Liver (tissue), 8 donors: ENCODE measurements at regions not wholly inside any gene's neighbourhood (a gene's known extent, or its start where the extent isn't known, plus 50 kb on each side); places are given as distances from the start of the nearest gene placed in this dataset.

Experiments
- DNase-seq: peaks from one replicate; pipeline ENCODE4 v3.0.0-alpha.2; 2017; ENCODE audit warnings: low spot score
- H3K27ac ChIP-seq, 2 donors: one replicate each; pipeline ENCODE4 v1.7.0; 2013; ENCODE audit warnings: inconsistent platforms in 2 of 2, low read length in 2 of 2, control low read depth in 1 of 2, low read depth in 1 of 2, mild to moderate bottlenecking in 1 of 2
- H3K27me3 ChIP-seq, 4 donors: one replicate each; pipeline versions ENCODE4 v1.6.1 to v1.7.0; 2013; ENCODE audit warnings: low read length in 3 of 4, inconsistent platforms in 1 of 4, mild to moderate bottlenecking in 1 of 4, moderate library complexity in 1 of 4; ENCODE audit not compliant: control insufficient read depth in 4 of 4, insufficient read depth in 4 of 4
- H3K36me3 ChIP-seq, 4 donors: one replicate each; pipeline versions ENCODE4 v1.6.1 to v1.7.0; 2013; ENCODE audit warnings: low read length in 3 of 4, mild to moderate bottlenecking in 3 of 4, low read depth in 1 of 4, moderate library complexity in 1 of 4; ENCODE audit not compliant: control insufficient read depth in 4 of 4, insufficient read depth in 3 of 4
- H3K4me1 ChIP-seq, 4 donors: one replicate each; pipeline versions ENCODE4 v1.6.1 to v1.7.0; 2013; ENCODE audit warnings: low read length in 3 of 4, mild to moderate bottlenecking in 3 of 4, moderate library complexity in 1 of 4; ENCODE audit not compliant: control insufficient read depth in 4 of 4, insufficient read depth in 4 of 4
- H3K4me3 ChIP-seq, 3 donors: one replicate each; pipeline versions ENCODE4 v1.6.1 to v1.7.0; 2013; ENCODE audit warnings: low read length in 3 of 3, control low read depth in 1 of 3, low read depth in 1 of 3, mild to moderate bottlenecking in 1 of 3
- H3K9ac ChIP-seq, 2 donors: one replicate each; pipeline ENCODE4 v1.7.0; 2013; ENCODE audit warnings: low read length in 2 of 2, mild to moderate bottlenecking in 2 of 2, moderate library complexity in 2 of 2, control low read depth in 1 of 2, low read depth in 1 of 2
- H3K9me3 ChIP-seq, 4 donors: one replicate each; pipeline versions ENCODE4 v1.6.1 to v1.7.0; 2013; ENCODE audit warnings: low read length in 3 of 4; ENCODE audit not compliant: control insufficient read depth in 4 of 4
- EGR1 ChIP-seq, 2 donors: IDR thresholded peaks; 2 replicates each; pipeline ENCODE4 v1.6.1; 2016 to 2018; ENCODE audit warnings: antibody characterized with exemption in 2 of 2, low read depth in 2 of 2
- FOXA1 ChIP-seq: IDR thresholded peaks from 2 replicates; pipeline ENCODE4 v1.6.1; 2016; ENCODE audit warnings: antibody characterized with exemption
- FOXA2 ChIP-seq: IDR thresholded peaks from 2 replicates; pipeline ENCODE4 v1.6.1; 2016; ENCODE audit warnings: antibody characterized with exemption
- GABPA ChIP-seq, 2 donors: IDR thresholded peaks in 1 of 2; conservative IDR thresholded peaks in 1 of 2; 2 replicates each; pipeline ENCODE4 v1.6.1; 2016; ENCODE audit warnings: antibody characterized with exemption in 2 of 2, mild to moderate bottlenecking in 1 of 2, moderate library complexity in 1 of 2
- HNF4G ChIP-seq: IDR thresholded peaks from 2 replicates; pipeline ENCODE4 v1.6.1; 2016; ENCODE audit warnings: antibody characterized with exemption
- JUND ChIP-seq, 2 donors: IDR thresholded peaks; 2 replicates each; pipeline ENCODE4 v1.6.1; 2016; ENCODE audit warnings: antibody characterized with exemption in 2 of 2
- SP1 ChIP-seq: IDR thresholded peaks from 2 replicates; pipeline ENCODE4 v1.6.1; 2018; ENCODE audit warnings: antibody characterized with exemption, mild to moderate bottlenecking
- WGBS: extraction: QIAGEN DNeasy Blood & Tissue Kit; methylation state at CpG from one replicate; pipeline ENCODE4 v1.1.7; 2013; 5-methylcytosine and 5-hydroxymethylcytosine counted together
- TF ChIP-seq, protein P1 (sequence below): fragments of 150-350 bp; IDR thresholded peaks from 2 replicates; pipeline ENCODE4 v1.5.1; 2017; ENCODE audit warnings: improper control_type of control experiment, low read depth, low read length; ENCODE audit not compliant: missing input control
- TF ChIP-seq, protein P2 (sequence below): IDR thresholded peaks from 2 replicates; pipeline ENCODE4 v1.6.1; 2016; ENCODE audit warnings: antibody characterized with exemption
- TF ChIP-seq, protein P3 (sequence below): IDR thresholded peaks from 2 replicates; pipeline ENCODE4 v1.6.1; 2016; ENCODE audit warnings: antibody characterized with exemption
- TF ChIP-seq, protein P4 (sequence below): IDR thresholded peaks from 2 replicates; pipeline ENCODE4 v1.6.1; 2016; ENCODE audit warnings: antibody characterized with exemption
- donor health status: healthy.
- donor health status: healthy.
- donor health status: healthy.
- donor health status: healthy.
- donor health status: healthy.

DNA sequence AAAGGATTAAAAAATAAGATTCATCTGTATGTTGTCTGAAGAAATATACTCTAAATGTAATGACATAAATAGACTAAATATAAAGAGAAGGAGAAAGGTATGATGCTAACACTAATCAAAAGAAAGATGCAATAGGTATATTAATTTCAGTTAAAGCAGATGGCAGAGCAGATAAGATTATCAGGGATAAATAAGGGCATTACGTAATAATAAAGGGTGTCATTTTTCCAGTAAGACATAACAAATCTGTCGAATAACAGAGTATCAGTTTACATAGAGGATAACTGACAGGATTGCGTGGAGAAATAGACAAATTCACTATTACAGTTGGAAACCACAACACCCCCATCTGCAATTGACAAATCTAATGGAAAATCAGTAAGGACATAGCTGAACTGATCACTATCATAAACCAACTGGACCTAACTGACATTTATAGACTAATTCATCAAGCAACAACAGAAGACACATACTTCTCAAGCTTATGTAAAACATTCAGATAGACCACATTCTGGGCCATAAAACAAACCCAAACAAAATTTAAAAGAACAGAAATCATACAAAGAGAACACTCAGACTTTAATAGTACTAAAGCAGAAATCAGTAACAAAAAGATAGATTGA is 384.1 kb upstream of the COBL start (continued):
- TF ChIP-seq, protein P1, sequence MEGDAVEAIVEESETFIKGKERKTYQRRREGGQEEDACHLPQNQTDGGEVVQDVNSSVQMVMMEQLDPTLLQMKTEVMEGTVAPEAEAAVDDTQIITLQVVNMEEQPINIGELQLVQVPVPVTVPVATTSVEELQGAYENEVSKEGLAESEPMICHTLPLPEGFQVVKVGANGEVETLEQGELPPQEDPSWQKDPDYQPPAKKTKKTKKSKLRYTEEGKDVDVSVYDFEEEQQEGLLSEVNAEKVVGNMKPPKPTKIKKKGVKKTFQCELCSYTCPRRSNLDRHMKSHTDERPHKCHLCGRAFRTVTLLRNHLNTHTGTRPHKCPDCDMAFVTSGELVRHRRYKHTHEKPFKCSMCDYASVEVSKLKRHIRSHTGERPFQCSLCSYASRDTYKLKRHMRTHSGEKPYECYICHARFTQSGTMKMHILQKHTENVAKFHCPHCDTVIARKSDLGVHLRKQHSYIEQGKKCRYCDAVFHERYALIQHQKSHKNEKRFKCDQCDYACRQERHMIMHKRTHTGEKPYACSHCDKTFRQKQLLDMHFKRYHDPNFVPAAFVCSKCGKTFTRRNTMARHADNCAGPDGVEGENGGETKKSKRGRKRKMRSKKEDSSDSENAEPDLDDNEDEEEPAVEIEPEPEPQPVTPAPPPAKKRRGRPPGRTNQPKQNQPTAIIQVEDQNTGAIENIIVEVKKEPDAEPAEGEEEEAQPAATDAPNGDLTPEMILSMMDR: no peak

DNA sequence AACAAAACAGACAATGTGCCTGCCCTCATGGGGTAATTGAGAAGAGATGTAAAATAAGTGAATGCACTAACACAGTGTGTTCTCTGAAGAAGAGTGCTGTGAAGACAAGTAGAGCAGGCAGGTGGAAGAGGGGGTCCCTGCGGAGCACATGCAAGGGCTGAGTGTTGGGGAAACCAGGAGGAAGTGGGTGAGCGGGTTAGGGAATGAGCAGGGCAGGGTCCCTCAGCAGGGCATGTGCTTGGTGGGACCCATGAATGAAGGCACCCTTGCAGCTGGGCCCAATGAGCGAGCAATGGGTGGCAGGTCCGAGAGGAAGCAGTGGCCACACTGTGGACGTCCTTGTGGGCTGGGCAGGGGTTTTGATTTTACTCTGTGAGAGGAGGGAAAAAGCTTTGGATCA is 376.6 kb upstream of the COBL start:
- H3K4me3 ChIP-seq: no peak overlapping the region
- DNase-seq: no peak
- TF ChIP-seq, protein P2, sequence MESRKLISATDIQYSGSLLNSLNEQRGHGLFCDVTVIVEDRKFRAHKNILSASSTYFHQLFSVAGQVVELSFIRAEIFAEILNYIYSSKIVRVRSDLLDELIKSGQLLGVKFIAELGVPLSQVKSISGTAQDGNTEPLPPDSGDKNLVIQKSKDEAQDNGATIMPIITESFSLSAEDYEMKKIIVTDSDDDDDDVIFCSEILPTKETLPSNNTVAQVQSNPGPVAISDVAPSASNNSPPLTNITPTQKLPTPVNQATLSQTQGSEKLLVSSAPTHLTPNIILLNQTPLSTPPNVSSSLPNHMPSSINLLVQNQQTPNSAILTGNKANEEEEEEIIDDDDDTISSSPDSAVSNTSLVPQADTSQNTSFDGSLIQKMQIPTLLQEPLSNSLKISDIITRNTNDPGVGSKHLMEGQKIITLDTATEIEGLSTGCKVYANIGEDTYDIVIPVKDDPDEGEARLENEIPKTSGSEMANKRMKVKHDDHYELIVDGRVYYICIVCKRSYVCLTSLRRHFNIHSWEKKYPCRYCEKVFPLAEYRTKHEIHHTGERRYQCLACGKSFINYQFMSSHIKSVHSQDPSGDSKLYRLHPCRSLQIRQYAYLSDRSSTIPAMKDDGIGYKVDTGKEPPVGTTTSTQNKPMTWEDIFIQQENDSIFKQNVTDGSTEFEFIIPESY: no peak
- TF ChIP-seq, protein P1: no peak
- no peak for TF ChIP-seq EGR1 (IDR thresholded peaks at IDR 0.05; ENCODE audit: low read depth in 2 of 2)
- TF ChIP-seq FOXA2: no peak
- TF ChIP-seq FOXA1: no peak
- no peak for TF ChIP-seq GABPA (IDR thresholded peaks at IDR 0.05 in 1 of 2, conservative IDR thresholded peaks at IDR 0.05 in 1 of 2)
- TF ChIP-seq HNF4G: no peak
- TF ChIP-seq, protein P3, sequence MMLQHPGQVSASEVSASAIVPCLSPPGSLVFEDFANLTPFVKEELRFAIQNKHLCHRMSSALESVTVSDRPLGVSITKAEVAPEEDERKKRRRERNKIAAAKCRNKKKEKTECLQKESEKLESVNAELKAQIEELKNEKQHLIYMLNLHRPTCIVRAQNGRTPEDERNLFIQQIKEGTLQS: no peak
- no peak for TF ChIP-seq JUND (IDR thresholded peaks at IDR 0.05)
- no peak for TF ChIP-seq SP1
- WGBS: 68% methylated on average over 5 of the region's 5 CpGs
- no peaks in the 10 kb centered on the region for H3K4me1 ChIP-seq
- H3K27me3 ChIP-seq: no peaks in the 10 kb centered on the region
- no peak overlapping the region for H3K9ac ChIP-seq
- H3K36me3 ChIP-seq: no peaks in the 10 kb centered on the region
- no peak overlapping the region for H3K27ac ChIP-seq
- H3K9me3 ChIP-seq: no peaks in the 10 kb centered on the region

DNA sequence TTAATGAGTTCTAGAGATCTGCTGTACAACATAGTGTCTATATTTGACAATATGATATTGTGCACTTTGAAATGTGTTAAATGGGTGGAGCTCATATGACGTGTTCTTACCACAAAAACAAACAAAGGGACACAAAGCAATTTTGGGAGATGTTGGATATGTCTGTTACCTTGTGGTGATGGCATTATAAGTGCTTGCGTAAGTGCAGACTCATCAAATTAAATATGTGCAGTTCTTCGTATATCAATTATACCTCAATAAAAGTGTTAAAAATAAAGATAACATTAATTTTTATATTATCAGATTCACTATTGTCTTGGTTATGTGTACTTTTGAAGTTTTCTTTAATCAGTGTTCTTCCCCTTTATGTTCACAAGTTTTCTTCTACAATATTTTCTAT is 372.9 kb upstream of the COBL start:
- Histone ChIP-seq H3K9ac (no peak overlapping the region), H3K27me3 (no peaks in the 10 kb centered on the region), H3K4me3 (no peak overlapping the region), H3K9me3 (no peaks in the 10 kb centered on the region), H3K27ac (no peak overlapping the region), H3K36me3 (no peaks in the 10 kb centered on the region), H3K4me1 (no peaks in the 10 kb centered on the region)
- DNase-seq: no peak
- TF ChIP-seq, protein P4, sequence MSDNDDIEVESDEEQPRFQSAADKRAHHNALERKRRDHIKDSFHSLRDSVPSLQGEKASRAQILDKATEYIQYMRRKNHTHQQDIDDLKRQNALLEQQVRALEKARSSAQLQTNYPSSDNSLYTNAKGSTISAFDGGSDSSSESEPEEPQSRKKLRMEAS: no peak
- WGBS: 72% methylated on average over 3 of the region's 3 CpGs
